ENCODE measurements at regions not wholly inside any gene's neighbourhood (a gene's known extent, or its start where the extent isn't known, plus 50 kb on each side); places are given as distances from the start of the nearest gene placed in this dataset.

GRCh38 chr3:46093327-46093942, 66.2 kb upstream of the XCR1 start:
- TF ChIP-seq CTCF (IDR thresholded peaks at IDR 0.05; ENCODE audit: low read depth, low read length) (no peak), EZH2phosphoT487 (IDR thresholded peaks at IDR 0.05; ENCODE audit: low read depth) (no peak)

Measured in OCI-LY3 (cell line).